ENCODE measurements at regions not wholly inside any gene's neighbourhood (a gene's known extent, or its start where the extent isn't known, plus 50 kb on each side); places are given as distances from the start of the nearest gene placed in this dataset.

- no peak for DNase-seq
These were observed 163.2 kb downstream of the SLC7A11 start for GRCh38 chr4:138078751-138079520.

- no peak for DNase-seq
These were observed 163.9 kb downstream of the SLC7A11 start for GRCh38 chr4:138078253-138078652.

GRCh38 chr4:138076561-138076960 is 165.6 kb downstream of the SLC7A11 start:
- DNase-seq, result no peak

GRCh38 chr4:138070816-138071215 is 171.3 kb downstream of the SLC7A11 start:
- no peak for DNase-seq

- DNase-seq, result no peak
These were observed 178.6 kb downstream of the SLC7A11 start for GRCh38 chr4:138063581-138063980.

- no peak for DNase-seq
These were observed 179.2 kb downstream of the SLC7A11 start for GRCh38 chr4:138062929-138063328.

- DNase-seq, result no peak
These were observed 185.6 kb downstream of the SLC7A11 start for GRCh38 chr4:138056541-138056940.

GRCh38 chr4:138055890-138056289 is 186.3 kb downstream of the SLC7A11 start:
- no peak for DNase-seq

- no peak for DNase-seq
These were observed 188.4 kb downstream of the SLC7A11 start for GRCh38 chr4:138053641-138054301.

GRCh38 chr4:138052806-138053632 is 189.1 kb downstream of the SLC7A11 start:
- DNase-seq, result no peak

- DNase-seq, result no peak
These were observed 191.0 kb downstream of the SLC7A11 start for GRCh38 chr4:138051157-138051556.

- DNase-seq, result no peak
These were observed 191.5 kb downstream of the SLC7A11 start for GRCh38 chr4:138050601-138051000.

GRCh38 chr4:138049355-138049754 is 192.8 kb downstream of the SLC7A11 start:
- DNase-seq, result no peak

GRCh38 chr4:138047290-138047689 is 194.9 kb downstream of the SLC7A11 start:
- no peak for DNase-seq

GRCh38 chr4:138045036-138045435 is 197.1 kb downstream of the SLC7A11 start:
- DNase-seq, result no peak

GRCh38 chr4:138039010-138039409 is 203.1 kb downstream of the SLC7A11 start:
- no peak for DNase-seq

- DNase-seq, result no peak
These were observed 204.5 kb downstream of the SLC7A11 start for GRCh38 chr4:138037696-138038095.

GRCh38 chr4:138035781-138036258 is 206.3 kb downstream of the SLC7A11 start:
- peak; percentile 44 to 64 for DNase-seq

GRCh38 chr4:138034871-138035270 is 207.3 kb downstream of the SLC7A11 start:
- no peak for DNase-seq

- DNase-seq, result no peak
These were observed 209.9 kb downstream of the SLC7A11 start for GRCh38 chr4:138032222-138032621.

- no peak for DNase-seq
These were observed 211.8 kb downstream of the SLC7A11 start for GRCh38 chr4:138030375-138030774.

GRCh38 chr4:138028923-138029322 is 213.2 kb downstream of the SLC7A11 start:
- no peak for DNase-seq

- DNase-seq, result no peak
These were observed 220.9 kb downstream of the SLC7A11 start for GRCh38 chr4:138021139-138021830.

Measured in NCI-H2081 (cell line).